Peyer's patch (tissue), 4 donors: ENCODE measurements at regions not wholly inside any gene's neighbourhood (a gene's known extent, or its start where the extent isn't known, plus 50 kb on each side); places are given as distances from the start of the nearest gene placed in this dataset.

Experiments used
- CTCF ChIP-seq, 6 experiments: fragments of 450-650 bp in 4 of 6; fragments of 200-600 bp in 2 of 6; sonication (generic) in 1 of 6; IDR thresholded peaks; one replicate each; pipeline ENCODE4 v1.5.1; 2017 to 2019; ENCODE audit warnings: antibody characterized with exemption in 6 of 6, mild to moderate bottlenecking in 3 of 6, moderate library complexity in 1 of 6
- POLR2A ChIP-seq, 2 donors: fragments of 450-650 bp; IDR thresholded peaks; one replicate each; pipeline ENCODE4 v1.5.1; 2017; ENCODE audit warnings: antibody characterized with exemption in 2 of 2, mild to moderate bottlenecking in 2 of 2, moderate library complexity in 2 of 2

DNA sequence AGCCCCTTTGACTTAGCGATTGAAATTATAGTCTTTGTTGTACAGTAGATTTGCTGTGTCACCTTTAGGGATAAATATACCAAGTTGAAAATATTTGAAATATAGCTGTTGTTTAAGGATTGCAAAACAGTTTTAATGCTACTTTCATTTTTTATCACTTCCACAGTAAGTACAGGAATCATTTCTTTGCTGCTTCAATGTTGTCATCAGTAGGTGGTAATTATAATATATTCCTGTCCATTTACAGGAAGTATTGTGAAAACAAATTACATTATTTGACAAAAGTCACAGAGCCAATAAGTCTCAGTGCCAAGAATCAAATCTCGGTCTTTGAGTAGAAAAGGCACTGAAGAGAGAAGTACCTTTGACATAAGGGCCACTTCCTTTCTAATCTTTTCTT is 342.6 kb upstream of the RGS6 start:
- no peak for TF ChIP-seq CTCF (IDR thresholded peaks at IDR 0.05)
- TF ChIP-seq POLR2A (IDR thresholded peaks at IDR 0.05), result no peak
